8988T (cell line): ENCODE measurements at regions not wholly inside any gene's neighbourhood (a gene's known extent, or its start where the extent isn't known, plus 50 kb on each side); places are given as distances from the start of the nearest gene placed in this dataset.

Experiments
- DNase-seq: peaks from one replicate; pipeline ENCODE4 v3.0.0; 2011

DNA sequence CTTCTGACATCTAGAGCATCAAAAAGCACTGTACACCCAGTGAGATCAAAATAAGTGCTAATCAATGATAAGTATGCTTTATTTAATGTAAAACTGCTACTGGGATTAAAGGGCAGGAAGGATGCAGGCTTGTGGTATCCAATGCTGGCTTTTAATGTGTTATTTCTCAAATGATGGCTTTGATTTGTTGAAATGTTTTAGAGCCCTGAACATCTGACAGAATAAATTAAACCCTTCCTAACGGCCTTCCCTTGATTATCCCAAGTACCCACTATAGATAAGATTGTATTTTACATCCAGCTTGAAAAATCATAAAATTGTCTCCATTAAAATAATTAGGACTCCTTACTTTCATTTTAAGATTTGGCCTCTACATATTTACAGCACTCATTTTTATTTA lies 382.9 kb downstream of the HNRNPD start:
- no peak for DNase-seq

DNA sequence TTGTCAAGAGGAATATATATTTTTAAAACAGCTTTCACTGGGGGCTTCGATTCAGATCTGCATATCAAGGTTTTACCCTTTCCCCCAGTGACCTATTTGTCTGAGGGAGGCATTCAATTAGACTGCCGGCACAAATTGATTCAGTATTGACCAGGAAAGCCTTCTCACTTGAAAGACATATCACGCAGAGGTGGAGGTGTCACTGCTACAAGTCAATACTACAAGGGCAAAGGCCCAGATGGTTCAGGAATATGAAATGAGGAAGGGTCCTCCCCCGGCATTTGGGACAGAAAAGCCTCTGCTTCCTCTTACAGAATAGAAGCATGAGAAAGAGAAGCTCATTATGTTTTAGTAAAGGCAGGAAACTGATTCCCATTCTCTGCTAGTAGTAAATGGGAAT lies 383.6 kb downstream of the HNRNPD start:
- no peak for DNase-seq

DNA sequence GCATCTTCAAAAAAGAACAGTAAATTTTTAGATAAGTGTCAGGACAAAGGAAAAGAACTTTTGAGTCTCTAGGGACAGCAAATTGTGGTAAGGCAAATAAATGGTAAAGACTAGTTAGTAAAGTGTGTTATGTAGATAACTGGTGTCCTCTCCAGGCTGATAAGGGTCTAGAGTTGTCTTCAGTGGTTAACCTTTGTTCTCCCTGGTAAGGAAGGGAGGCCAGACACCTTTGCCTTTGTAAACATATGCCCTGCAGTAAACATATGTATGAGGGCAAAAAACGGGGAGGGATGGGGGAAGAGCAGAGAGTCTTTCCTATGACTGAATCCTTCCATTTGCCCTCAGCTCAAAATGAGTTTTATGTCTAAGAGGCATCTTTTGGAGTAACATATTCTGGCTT lies 384.6 kb downstream of the HNRNPD start:
- no peak for DNase-seq

DNA sequence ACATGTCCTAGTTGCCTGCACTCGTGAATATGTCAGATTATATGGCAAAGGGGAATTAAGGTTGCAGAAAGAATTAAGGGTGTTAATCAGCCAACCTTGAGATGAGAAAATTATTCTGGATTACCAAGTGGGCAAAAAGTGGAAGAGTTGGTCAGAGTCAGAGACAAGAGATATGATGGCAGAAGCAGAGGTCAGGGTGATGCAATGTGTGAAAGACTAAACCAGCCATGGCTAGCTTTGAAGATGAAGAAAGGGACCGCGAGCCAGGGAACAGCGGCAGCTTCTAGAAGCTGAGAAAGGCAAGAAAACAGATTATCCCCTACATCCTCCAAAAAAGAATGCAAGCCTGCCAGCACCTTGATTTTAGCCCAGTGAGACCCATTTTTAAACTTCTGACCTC lies 385.6 kb downstream of the HNRNPD start:
- DNase-seq: no peak

DNA sequence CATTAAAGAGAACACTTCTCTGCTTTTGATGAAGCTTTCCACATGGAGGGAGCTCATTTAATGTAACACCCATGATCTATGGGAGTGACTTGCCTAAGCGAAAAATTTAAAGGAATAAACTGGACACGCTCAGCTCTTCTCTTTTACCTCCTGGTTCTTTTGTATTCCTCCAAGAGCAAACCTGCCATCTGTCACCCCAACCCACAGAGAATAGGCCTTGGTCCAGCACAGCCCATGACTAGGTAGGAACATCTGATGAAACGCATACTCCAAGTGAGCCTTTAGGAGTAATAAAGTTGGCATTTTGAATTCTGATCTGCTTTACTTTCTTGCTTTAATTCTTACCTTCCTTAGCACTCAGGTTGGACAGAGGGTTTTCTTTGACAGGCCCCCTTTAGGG lies 389.0 kb downstream of the HNRNPD start:
- DNase-seq: no peak

DNA sequence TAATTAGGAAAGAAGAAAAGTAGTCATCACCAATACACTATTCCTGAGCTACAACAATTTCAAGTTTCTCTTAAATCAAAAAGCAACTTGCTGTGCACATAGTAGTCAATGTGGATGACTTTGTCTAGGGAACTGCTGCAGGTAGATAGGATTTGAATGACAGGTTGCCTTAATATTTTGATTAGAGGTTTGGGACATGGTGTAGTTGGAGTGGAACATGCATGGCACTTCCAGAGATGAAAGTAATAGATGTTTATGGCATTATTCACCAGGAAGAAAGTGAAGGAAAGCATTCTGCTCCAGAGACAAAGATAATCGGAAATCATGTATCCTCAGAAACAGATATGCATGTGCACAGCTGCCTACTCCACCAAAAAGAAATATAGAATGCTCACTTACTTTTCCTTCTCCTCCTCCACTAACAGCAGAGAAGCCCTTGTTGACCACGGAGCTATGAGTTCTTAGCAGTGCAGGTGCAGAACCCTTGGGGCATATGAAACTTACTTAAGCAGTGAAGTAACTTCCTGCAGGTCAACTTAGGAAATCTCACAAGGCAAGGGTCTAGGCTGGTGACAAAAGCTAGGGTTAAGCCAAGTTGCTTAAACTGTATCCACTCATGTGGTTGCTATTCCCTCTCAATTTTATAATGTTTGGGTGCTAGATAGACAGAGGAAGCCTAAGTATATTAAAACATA lies 390.8 kb downstream of the HNRNPD start:
- DNase-seq: no peak

DNA sequence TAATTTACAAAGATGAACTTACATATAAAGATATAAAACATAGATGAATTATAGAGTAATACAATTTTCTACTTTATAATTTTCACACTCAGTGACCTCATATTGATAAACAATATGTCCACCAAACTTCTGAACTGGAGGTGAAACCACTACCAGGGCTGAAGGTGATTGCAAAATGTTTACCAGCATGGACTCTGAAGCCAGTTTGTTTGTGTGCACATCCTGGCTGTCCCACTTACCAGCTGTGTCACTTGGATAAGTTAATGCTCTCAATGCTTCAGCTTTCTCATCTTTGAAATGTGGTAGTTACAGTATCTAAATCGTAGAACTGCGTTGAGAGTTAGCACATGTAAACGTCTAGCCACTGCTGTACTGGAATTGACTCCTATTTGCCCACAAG lies 392.6 kb downstream of the HNRNPD start:
- no peak for DNase-seq

DNA sequence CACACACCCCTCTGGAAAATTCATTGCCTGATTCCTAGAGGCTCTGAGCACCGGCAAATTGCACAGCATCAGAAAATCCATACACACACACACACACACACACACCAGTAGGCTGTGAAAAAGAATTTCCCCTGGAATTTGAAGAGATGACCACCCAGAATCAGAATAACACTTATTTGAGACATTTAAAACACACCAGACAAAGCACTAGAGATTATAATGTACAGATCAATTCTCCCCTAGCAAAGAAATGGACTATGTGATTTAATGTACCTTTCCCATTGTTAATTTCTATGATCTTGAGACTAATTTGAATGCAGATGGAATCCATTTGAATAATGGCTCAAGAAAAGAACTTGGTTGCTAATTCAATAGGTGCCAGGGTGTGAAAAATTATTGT lies 399.3 kb downstream of the HNRNPD start:
- no peak for DNase-seq

DNA sequence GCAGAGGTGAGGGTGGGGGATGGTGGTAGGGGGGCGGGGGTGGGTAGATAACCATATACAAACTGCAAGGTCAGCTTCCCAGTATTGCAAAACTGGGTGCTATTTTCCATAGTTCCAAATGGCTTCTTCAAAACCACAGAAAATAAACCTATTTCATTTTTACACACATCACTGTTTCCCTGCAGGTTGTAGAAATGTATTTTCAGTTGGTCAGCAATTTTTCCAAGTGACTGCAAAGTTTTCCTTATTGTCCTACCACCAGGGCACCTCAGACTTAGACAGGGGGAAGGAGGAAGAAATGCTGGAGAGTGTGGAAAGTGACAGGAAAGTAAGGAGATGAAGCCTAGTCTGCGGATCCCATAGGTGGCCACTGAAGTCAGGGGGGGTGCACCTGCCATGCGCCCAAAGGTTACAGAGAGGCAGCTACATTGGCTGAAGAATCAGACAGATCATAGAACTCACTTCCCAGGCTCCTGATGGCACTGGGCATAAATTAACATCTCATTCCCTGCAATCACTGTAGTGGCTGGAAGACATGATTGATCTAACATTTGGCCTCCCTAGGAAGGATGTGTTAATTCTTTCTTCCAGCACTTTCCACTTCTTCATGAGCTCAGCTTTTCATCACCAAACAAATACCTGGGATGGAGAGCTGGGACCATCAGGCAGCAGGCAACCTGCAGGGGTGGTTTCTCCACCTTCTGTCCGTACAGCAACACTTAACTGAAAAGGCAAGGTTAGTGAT lies 402.0 kb downstream of the HNRNPD start:
- no peak for DNase-seq

DNA sequence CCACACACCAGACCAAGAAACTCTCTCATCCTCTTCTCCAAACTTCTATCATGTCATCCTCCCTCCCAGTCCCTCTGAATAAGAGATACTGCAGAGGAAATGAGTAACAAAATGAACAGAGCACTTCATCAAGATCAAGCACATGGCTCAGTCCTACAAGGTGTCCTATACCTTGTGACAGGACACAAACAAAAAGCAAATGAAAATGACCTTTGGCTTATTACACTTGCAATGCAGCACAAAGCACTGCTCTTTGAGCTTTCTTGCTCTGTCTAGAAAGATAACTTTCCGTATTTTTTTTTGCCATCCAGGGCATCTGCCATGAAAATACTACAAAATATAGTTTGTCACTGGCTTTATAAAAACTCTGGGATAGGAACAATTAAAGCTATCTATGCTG lies 402.7 kb downstream of the HNRNPD start:
- DNase-seq: no peak

DNA sequence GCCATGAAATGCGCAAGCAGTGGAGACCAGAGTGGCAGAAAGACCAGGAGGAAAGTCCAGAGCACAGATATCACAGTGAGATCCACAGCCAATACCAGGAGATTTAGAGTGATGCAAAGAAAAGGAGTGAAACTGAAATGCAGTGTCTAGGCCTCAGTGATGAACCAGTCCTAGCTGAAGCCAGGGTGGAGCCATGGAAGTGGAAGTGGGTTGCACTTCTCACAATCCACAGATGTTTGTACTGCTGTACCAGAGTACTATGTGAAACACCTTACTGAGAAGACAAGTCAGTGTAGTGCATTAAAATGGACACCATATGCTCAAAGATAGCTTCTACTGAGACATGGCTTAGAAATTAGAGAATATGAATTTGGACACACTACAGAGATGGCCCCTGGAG lies 403.3 kb downstream of the HNRNPD start:
- DNase-seq: no peak

DNA sequence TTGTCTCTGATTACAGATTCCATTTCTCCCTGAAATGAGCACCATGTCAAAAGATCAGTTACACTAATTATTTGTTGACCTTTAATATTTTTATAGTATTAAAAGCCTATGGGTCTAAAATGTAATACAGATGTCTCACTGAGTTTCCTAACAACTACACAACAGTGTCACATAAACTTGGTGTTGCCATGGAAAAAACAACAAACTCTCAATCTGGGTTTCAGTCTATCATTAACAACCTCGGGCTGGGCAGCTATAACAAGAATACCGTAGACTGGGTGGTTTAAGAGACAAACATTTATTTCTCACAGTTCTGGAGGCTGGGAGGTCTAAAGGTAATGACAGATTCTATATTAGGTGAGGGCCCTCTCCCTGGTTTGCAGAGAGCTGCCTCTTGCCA lies 407.1 kb downstream of the HNRNPD start:
- DNase-seq: no peak

DNA sequence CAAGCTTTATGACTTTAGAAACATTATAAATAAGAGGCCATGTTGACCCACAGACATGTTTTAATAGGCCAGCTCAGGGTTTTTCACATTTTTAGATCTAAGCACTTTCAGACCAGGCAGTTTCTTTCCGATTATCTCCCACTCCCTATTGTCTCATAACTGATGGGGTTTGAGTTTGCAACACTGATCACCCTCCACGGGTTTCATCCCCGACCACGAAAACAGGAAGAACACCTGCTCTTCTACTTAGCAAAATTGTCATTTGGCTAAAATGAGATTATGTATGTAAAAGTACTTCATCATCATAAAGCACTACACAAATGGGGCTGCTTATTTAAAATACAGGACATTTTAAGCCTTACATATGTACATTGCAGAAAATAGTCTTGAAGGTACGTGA lies 407.9 kb downstream of the HNRNPD start:
- no peak for DNase-seq

DNA sequence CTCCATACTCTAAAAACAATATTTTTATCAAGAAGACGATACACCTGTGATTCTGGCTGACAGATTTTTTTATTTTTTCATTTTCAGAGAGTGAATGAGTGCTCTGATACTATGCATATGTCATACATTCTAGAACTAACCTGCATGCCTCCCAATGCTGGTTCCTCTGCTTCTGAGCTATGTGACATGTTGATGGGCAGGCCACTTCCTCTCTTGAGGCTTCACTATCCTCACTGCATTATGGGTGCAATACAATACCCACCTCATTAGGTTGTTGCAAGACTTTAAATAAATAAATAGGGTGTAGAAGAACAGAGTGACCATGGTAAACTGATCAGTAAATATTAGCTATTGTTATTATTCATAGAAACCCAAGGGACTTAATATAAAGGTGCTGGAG lies 408.3 kb downstream of the HNRNPD start:
- DNase-seq: no peak

DNA sequence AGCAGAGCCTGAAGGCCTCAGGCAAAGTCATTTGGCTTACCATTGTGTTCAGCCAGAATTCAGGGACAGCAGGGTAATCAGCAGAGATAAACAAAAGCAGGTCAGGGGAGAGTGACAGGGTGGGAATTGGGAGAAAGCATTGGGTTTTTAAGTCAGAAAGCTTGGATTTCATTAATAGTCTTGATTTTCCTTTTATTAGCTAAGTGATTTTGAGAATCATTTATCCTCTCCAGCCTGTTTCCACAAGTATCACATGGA lies 410.1 kb downstream of the HNRNPD start:
- no peak for DNase-seq

DNA sequence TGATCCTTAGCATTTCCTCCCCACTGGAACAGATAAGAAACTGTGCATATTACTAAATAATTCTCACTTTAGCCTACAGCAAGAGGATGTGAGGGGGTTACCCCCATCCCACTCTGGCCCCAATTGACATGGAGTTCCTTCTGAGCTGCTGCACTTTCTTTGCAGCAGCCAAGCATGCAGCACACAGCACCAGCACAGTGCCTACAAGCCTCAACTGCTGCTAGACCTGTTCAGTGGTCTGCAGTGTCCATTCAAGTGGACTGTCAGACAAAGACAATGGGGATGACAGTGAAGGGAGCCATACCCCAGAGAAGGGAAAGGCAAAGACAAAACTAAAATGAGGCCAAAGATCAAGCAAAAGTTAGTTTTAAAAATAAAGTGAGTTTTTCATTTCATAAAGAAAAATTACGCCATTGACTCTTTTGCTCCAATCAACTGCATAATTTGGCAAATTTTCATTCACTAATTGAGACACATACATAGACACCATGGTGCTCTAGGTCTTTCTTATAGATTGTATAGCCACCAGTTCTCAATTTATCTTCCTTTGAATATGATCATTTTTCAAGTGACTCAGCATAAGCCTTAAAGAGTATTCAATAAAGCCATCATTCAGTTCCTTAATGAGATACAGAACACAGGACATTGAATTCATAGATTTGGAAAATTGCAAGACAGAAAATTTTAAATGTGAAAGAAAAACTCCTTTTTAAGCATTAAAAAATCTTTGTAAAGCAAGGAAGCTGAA lies 410.6 kb downstream of the HNRNPD start:
- DNase-seq: no peak

DNA sequence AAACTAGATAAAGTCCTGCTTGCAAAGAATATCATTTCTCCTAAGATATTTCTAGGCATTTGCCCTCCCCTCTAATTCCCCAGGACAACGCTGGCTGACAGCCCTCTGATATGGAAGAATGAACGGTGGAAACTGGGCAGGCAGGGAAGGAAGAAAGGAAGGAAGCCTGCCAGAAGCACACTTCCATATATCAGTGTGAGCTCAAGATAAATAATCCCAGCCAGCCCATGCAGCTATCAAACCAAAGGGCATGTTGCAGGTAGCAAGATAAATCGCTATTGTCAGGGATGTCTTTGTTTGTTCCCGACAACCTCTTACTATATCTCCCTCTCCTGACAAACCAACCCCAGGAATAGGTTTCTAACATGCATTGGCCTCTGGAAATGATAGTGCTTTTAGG lies 412.8 kb downstream of the HNRNPD start:
- no peak for DNase-seq

DNA sequence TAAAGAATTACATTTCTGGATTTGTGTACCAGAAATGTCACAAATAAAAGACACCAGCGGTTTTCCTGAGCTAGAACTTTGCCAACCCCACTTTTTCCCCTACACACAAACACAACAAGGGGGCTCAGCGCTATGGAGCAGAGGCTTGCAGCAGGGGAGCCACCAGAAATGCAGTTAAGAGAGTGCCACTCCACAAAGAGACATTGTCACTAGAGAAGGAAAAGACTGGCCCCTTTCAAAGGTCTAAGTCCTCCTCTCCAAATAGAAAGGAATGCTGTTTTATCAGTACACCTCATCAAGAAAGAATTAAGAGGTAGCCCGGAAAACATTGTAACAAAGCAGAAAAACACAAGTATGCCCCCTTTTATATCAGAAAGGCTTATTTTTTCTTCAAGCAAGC lies 419.5 kb downstream of the HNRNPD start:
- DNase-seq: no peak

DNA sequence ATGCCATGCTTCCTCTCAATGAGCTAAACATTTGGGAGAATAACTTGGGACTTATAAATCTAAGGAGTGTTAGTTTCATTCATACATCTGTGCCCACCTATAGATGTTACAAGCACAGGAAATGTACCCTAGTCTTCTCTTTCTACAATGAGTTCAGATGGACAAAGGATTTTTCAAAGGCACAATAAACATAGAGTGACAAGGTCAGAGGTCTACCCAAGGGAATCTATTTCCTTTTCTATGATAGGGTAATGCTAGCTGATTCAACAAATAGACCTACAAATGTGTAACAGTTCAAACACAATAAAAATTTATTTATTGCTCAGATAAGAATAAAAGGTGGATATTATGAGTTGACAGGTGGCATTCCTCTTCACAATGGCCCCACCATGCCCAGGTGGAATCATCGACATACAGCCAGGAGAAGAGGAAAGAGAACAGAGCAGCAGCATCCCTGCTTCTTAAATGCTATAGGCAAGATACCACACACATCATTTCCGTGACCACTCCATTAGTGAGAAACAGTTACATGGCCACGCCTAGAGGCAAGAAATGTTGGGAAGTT lies 421.8 kb downstream of the HNRNPD start:
- no peak for DNase-seq

DNA sequence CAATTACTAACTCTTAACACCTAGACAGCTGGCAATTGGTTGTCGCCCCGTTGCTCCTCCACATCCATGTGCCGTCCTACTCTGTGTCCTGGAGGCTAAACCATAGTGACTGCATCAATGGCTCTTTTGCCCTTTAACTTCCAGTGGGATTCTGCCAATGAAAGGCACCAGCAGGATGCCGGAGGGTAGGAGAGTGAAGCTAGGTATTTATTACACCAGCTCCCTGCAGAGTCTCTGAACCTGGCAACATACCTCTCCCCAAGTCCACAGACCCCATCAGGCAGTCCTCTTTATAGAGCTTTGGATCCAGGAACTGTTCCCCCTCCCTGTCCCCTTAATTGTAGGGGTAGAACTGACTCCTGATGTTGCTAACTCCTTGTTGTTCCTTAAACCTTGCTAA lies 426.8 kb downstream of the HNRNPD start:
- no peak for DNase-seq

DNA sequence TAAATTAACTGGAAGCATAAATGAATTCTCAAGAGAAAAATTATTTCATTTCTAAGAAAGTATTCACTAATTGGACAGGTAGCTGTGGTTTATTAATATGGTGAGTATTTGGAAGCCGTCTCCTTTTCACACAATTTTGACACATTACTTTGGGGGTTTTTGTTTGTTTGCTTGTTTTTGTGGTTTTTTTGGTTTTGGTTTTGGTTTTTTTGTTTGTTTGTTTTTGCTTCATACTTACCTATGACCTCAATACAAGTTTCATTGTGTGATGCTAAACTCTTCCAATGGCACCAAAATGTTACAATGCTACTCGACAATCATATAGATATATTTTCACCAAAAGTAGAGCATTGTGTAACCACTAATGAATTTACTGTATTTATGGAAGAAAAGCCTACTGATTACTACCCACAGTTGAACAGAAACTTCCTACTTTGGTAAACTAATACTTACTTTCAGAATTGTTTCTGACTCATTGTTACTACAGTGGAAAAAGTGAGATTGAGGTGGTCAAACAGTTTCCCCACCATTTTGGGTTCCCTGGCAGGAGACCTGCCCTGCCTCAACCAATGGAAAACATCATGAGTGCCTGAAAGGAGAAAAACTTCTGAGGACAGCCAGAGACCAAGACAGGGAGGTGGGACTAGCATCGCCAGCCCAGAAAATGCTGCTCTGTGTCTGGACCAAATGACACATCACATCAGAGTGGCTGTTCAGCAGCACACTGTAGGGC lies 443.1 kb downstream of the HNRNPD start:
- no peak for DNase-seq

DNA sequence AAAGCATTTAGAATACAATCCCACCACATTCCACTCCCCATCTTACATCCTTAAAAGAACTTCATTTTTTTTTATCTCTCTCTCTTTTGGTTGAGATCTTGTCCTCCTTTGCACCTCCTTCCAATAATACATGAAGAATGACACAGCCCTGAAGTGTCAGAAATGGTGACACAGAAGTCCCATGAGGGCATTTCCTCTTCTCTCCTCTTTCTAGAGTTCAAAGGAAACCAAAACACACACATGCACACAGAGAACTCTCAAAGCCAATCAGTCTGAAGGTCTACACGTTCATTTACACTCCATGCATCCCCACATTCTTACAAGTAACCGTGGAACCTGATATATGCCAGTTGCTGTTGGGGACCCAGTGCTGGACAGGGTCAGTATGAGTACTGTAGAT lies 450.7 kb downstream of the HNRNPD start:
- DNase-seq: no peak

DNA sequence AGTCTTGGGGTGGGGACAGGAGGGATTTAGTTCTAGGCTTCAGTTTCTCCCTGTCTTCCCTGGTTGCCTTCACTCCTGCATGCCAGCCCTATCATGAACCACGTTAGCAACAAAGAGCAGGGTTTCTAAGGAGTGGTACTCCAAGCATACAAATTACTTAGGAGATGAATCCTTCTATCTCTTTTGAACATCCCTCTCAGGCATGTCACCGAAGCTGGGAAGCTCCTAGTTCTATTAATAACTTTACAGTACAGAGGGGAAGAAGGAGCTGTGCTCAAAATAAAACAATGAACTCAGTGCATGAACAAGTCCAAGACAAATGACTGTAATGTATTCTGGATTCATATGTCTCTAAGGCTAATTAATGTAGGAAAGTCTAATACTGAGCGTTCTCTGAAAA lies 450.6 kb upstream of the RASGEF1B start:
- DNase-seq: no peak

DNA sequence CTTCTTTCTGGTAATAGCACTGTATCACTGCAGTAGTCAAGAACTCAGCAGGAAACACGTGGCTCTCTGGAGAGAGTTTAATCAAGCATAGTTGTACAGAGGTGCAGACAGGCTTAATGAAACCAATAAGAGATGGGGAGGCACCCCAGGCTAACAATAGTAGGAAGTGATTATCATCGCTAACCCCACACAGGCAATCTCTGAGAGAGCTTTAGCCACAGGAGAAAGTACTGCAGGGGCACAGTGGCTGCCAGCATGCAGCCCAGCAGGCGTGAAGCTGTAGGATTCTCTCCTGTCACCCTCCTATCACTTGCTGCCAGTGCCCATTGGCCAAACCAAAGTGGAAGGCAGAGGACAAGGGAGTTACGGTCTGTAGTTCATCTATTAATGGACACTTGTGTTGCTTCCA lies 450.0 kb upstream of the RASGEF1B start:
- no peak for DNase-seq
